Stimulated activated naive CD4-positive, alpha-beta T cell (primary cell): ENCODE measurements at regions not wholly inside any gene's neighbourhood (a gene's known extent, or its start where the extent isn't known, plus 50 kb on each side); places are given as distances from the start of the nearest gene placed in this dataset.

Source experiments
- DNase-seq, 6 experiments: peaks; one replicate each; lab custom pipeline; 2025; lab: John Stamatoyannopoulos, UW

GRCh38 chr3:110755345-110755744 lies 316.3 kb upstream of the NECTIN3 start:
- no peak for DNase-seq

- no peak for DNase-seq
These were observed 314.9 kb upstream of the NECTIN3 start for GRCh38 chr3:110756705-110757104.

- no peak for DNase-seq
These were observed 313.4 kb upstream of the NECTIN3 start for GRCh38 chr3:110758208-110758607.

- no peak for DNase-seq
These were observed 304.5 kb upstream of the NECTIN3 start for GRCh38 chr3:110767156-110767555.

- DNase-seq = no peak
These were observed 303.8 kb upstream of the NECTIN3 start for GRCh38 chr3:110767838-110768237.

GRCh38 chr3:110773413-110773954 lies 298.1 kb upstream of the NECTIN3 start:
- no peak for DNase-seq

- DNase-seq = no peak
These were observed 296.9 kb upstream of the NECTIN3 start for GRCh38 chr3:110774496-110775265.

- no peak for DNase-seq
These were observed 292.0 kb upstream of the NECTIN3 start for GRCh38 chr3:110779581-110779980.

GRCh38 chr3:110783541-110783940 lies 288.1 kb upstream of the NECTIN3 start:
- no peak for DNase-seq

- no peak for DNase-seq
These were observed 282.8 kb upstream of the NECTIN3 start for GRCh38 chr3:110788794-110789193.

- DNase-seq = no peak
These were observed 282.3 kb upstream of the NECTIN3 start for GRCh38 chr3:110789315-110789714.

GRCh38 chr3:110790631-110791030 lies 281.0 kb upstream of the NECTIN3 start:
- no peak for DNase-seq

- no peak for DNase-seq
These were observed 279.5 kb upstream of the NECTIN3 start for GRCh38 chr3:110791995-110792686.

GRCh38 chr3:110793611-110794010 lies 278.0 kb upstream of the NECTIN3 start:
- no peak for DNase-seq

GRCh38 chr3:110795163-110795562 lies 276.5 kb upstream of the NECTIN3 start:
- DNase-seq = no peak

- DNase-seq = no peak
These were observed 272.3 kb upstream of the NECTIN3 start for GRCh38 chr3:110799271-110799670.

- DNase-seq = no peak
These were observed 266.8 kb upstream of the NECTIN3 start for GRCh38 chr3:110804856-110805255.

- no peak for DNase-seq
These were observed 264.7 kb upstream of the NECTIN3 start for GRCh38 chr3:110806924-110807323.

GRCh38 chr3:110808630-110809029 lies 263.0 kb upstream of the NECTIN3 start:
- DNase-seq = no peak

- no peak for DNase-seq
These were observed 261.3 kb upstream of the NECTIN3 start for GRCh38 chr3:110810356-110810755.

- DNase-seq = no peak
These were observed 260.6 kb upstream of the NECTIN3 start for GRCh38 chr3:110811050-110811449.

- no peak for DNase-seq
These were observed 258.1 kb upstream of the NECTIN3 start for GRCh38 chr3:110813541-110813940.
